DMS153 (cell line): ENCODE measurements at regions not wholly inside any gene's neighbourhood (a gene's known extent, or its start where the extent isn't known, plus 50 kb on each side); places are given as distances from the start of the nearest gene placed in this dataset.

ENCODE experiments used
- DNase-seq: peaks from one replicate; lab custom pipeline; 2025; lab: John Stamatoyannopoulos, UW

DNA sequence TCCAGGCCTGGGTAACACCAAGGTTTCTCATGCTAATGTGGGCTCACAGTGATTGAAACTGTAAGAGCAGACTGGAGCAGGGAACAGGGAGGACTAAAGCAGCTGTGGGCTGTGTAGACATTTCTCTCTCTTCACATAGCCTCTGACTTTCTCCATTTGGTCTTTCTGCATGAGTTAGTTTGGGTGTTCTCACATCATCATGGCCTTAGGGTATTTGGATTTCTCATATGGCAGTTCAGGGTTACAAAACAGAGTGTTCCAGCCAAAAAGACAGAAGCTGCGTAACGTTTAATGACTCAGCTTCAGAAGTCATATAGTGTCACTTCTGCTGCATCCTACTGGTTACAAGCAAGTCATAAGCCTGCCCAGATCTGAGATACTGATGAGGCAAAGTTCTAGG lies 52.0 kb upstream of the OSBPL8 start:
- no peak for DNase-seq

DNA sequence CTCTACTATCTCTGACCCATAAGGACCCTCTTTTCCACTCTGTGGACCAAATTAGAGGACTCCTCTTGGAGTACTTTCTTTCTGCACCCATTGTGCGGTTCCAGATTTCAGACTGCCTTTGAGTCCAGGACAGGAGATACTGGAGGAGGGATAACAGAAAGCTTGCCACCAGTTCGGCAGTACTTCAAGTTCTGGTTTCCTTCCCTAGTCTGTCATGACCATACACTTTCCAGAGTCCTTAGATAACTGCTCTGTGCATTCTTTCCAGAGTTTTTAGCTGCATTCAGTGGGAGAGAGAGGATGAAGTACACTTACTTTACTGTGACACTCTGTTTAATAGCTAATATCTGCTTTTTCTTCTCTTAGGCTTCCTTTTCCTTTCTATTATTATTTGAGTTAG lies 54.8 kb upstream of the OSBPL8 start:
- DNase-seq: no peak

DNA sequence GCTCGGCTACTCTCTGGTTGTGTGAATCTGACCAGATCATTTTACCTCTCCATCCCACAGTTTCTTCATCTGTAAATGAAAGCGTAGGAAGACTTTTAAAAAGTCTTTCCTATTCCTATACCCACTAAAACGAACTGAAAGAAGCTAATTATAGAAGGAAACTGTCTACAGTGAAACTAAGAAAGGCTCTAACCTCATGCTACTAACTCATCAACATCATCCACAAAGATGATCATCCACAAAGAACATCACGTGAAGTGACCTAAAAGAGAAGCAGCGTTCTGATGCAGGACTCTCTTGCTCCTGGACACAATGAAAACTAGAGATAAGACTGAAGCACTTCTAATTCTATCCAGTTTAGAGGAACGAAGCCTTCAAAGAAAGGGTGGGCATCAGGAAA lies 58.5 kb upstream of the OSBPL8 start:
- DNase-seq: no peak

GRCh38 chr12:76621582-76622024 lies 62.0 kb upstream of the OSBPL8 start:
- peak; percentile 58 for DNase-seq

- no peak for DNase-seq
Measured at GRCh38 chr12:76622351-76622750, 62.8 kb upstream of the OSBPL8 start.

- DNase-seq: no peak
Measured at GRCh38 chr12:76622915-76623314, 63.3 kb upstream of the OSBPL8 start.

- DNase-seq: peak; percentile 78
Measured at GRCh38 chr12:76623931-76624330, 64.4 kb upstream of the OSBPL8 start.

DNA sequence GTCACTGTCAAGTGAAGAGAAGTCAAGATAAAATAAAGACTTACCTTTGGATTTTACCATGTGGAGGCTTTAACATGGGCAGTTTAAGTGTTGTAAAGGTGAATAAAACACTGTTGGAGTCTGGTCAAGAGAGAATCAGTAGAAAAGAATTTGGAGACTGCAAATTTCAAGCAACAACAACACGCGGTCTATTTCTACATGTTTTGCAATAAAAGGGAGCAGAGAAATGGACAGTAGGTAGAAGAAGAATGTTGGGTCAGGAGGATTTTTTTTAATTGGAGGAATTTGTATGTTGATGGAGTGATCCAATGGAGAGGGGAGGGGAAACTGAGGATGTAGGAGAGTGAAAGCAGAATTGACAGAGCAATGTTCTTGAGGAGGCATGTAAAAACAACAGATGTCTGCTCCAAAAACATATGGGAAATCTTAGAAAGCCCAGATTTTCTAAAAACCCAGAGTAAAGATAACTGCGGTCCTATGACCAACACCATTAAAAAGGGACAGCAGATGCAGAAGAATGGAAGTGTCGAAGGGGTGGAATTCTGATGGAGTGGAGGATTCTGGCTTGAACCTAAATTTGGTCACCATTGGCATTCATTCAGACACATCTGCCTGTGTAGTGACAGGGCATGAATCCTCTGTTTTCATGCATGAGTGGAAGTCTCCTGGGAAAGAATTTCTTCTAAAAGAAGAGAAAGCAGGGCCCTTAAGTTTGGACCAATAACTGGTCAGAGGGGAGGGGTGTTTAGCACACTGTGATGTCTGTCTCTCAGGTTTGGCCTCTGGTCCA lies 68.0 kb upstream of the OSBPL8 start:
- DNase-seq: no peak

DNA sequence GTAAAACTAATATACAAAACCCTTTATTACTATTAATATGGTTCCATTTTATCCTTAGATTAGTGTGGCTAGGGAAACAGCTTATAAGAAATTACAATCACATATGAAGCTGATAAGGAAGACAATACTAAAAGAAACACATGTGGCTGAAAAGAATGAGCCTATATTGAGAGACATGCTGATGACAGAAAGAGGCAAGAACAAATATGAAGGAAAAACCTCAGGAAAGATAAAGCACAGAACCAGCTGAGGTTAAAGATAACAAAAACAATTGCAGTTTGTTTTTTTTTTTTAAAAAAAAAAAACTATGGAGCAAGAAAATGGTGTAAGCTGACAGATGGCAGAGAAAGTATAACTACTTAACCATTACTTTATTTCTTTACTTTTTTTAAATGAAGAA lies 69.2 kb upstream of the OSBPL8 start:
- no peak for DNase-seq

- DNase-seq: no peak
Measured at GRCh38 chr12:76631741-76632140, 72.2 kb upstream of the OSBPL8 start.

GRCh38 chr12:76633415-76633814 lies 73.8 kb upstream of the OSBPL8 start:
- DNase-seq: peak; percentile 55

GRCh38 chr12:76634133-76634532 lies 74.6 kb upstream of the OSBPL8 start:
- DNase-seq: no peak

GRCh38 chr12:76636121-76636692 lies 76.6 kb upstream of the OSBPL8 start:
- no peak for DNase-seq

DNA sequence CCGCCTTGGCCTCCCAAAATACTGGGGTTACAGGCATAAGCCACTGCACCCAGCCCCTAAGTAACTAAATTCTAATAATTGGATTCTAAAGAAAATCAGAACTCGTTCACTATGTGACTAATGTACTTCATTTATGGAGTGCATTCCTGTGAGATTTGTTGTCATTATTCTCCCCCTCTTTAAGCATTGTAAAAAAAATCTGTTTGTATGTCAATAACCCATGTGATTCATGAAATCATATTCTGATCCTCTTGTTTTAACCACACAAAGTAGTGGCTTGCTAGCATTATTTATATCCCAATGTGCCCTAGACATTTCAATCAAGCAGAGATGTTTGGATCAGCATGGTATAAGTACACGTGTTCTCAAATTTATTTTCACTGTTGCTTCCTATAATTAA lies 78.2 kb upstream of the OSBPL8 start:
- DNase-seq: no peak

DNA sequence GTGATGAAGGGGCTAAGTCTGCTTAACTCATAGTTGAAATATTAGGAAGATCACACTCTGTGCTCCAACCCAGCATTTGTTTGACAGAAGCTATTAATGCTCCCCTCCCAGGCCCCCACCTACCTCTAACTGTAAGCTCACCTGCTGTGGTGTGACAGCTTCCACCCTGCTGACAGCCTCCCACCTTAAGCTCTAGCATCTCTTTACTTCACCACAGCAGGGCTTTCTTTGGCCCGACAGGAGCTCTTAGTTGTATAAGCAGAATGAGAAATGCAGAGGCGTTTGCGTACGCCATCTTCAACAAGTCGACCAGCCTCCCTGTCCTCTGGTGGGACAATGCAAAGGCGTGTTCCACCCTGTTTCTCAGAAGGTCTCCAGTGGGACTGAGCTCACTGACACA lies 80.1 kb upstream of the OSBPL8 start:
- DNase-seq: no peak

- DNase-seq: no peak
Measured at GRCh38 chr12:76641073-76641472, 81.5 kb upstream of the OSBPL8 start.

GRCh38 chr12:76641961-76642360 lies 82.4 kb upstream of the OSBPL8 start:
- no peak for DNase-seq

DNA sequence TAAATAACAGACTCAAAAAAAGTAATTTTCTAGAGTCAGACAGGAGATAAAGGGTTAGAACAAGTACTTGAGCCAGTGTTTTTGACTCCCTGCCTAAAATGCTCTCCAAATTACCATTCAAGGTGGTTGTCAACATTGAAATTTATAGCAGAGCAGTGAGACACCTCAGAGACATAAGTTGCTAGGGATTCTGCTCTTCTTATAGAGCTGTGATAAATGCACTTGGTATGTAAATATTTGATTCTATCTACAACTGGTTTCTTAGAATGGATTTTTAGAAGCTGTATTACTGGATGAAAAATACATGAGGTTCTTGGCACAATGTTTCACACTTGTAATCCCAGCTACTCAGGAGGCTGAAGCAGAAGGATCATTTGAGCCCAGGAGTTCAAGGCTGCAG lies 83.9 kb upstream of the OSBPL8 start:
- no peak for DNase-seq

DNA sequence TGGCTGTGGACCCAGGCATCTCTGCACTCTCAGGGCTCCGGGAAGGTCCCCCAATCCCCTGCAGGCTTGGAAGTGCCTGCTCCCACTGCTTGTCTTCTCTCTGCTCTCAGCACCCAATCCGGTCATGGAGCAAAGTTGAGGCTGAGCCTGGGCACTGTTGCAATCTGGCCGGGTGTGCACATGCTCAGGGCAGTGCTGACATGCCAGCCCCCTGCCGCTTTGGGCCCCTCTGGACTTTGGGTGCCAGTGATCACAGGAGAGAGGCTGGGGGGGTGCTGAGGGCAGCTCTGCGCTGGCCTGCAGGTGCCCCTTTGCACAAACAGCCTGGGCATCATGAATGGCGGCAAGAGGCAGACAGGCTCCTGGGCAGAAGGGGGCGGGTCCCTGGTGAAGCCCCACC lies 85.4 kb upstream of the OSBPL8 start:
- DNase-seq: no peak

GRCh38 chr12:76645934-76646333 lies 86.4 kb upstream of the OSBPL8 start:
- no peak for DNase-seq

GRCh38 chr12:76646366-76646765 lies 86.8 kb upstream of the OSBPL8 start:
- no peak for DNase-seq

DNA sequence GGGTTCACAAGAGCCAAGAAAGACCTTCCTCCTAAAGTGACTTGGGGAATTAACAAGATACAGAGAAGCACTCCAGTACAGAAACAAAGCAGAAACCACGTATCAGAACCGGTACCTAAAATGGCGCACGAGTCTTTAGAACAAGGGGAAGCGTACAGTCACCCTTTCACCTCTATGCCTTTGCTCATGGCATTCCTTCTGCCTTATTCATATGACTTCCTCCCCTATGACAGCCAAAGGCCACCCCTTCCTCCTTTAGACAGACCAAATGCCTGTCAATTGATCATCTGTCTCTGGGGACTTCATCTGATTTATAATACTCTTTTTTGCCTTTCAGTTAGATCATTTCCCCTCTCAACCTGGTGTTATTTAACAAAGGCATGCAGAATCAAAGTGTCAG lies 89.5 kb upstream of the OSBPL8 start:
- DNase-seq: no peak

DNA sequence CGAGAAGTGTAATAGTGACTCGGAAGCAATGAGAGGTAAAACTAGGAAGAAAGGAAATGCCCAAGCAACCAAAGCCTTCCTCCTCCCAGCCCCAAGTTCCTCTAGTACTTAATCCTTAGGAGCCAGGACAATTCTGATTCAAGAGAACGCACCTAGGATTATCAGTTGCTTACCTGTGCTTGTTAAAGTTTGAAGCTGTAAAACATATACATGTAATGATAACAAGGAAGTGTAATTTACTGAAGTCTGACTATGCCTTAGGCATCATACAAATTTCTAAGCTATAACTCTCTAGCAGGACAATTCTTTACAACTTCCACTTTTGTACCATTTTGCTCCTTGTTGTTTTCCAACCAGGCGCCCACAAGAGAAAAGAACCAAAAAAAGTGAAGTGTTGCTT lies 92.8 kb upstream of the OSBPL8 start:
- no peak for DNase-seq

GRCh38 chr12:76653342-76653741 lies 93.8 kb upstream of the OSBPL8 start:
- no peak for DNase-seq
